ENCODE measurements at regions not wholly inside any gene's neighbourhood (a gene's known extent, or its start where the extent isn't known, plus 50 kb on each side); places are given as distances from the start of the nearest gene placed in this dataset.
"Not testable (repeated sequence)": the region's sequence is repeated elsewhere in the genome, so short reads cannot be mapped to it uniquely, and the experiment has no call there.

GRCh38 chr1:113305029-113305428 lies 85.3 kb upstream of the MAGI3 start:
- ATAC-seq = not testable (repeated sequence)

- peak; percentile 95 for ATAC-seq
Observed at GRCh38 chr1:113307771-113308445, 82.4 kb upstream of the MAGI3 start.

- ATAC-seq = not testable (repeated sequence)
Observed at GRCh38 chr1:113312651-113313050, 77.7 kb upstream of the MAGI3 start.

GRCh38 chr1:113314600-113314999 lies 75.7 kb upstream of the MAGI3 start:
- ATAC-seq = no peak

GRCh38 chr1:113320272-113320671 lies 70.0 kb upstream of the MAGI3 start:
- ATAC-seq = peak; percentile 92

- ATAC-seq = no peak
Observed at GRCh38 chr1:113320972-113321680, 69.2 kb upstream of the MAGI3 start.

GRCh38 chr1:113321771-113322387 lies 68.4 kb upstream of the MAGI3 start:
- ATAC-seq = no peak

- no peak for ATAC-seq
Observed at GRCh38 chr1:113322439-113322838, 67.9 kb upstream of the MAGI3 start.

- ATAC-seq = peak; percentile 27
Observed at GRCh38 chr1:113325022-113325421, 65.3 kb upstream of the MAGI3 start.

GRCh38 chr1:113326976-113327375 lies 63.3 kb upstream of the MAGI3 start:
- no peak for ATAC-seq

GRCh38 chr1:113333056-113333455 lies 57.3 kb upstream of the MAGI3 start:
- ATAC-seq = no peak

- no peak for ATAC-seq
Observed at GRCh38 chr1:113340038-113340437, 50.3 kb upstream of the MAGI3 start.

Measured in esophagus mucosa (tissue), 1 donor.